ENCODE measurements at regions not wholly inside any gene's neighbourhood (a gene's known extent, or its start where the extent isn't known, plus 50 kb on each side); places are given as distances from the start of the nearest gene placed in this dataset. TPM values are rescaled to one million over a fixed set of nuclear protein-coding genes. Genes with fewer than 3 reads are reported as not detected.

- Histone ChIP-seq H3K9ac (ENCODE audit: low read length) (no peak overlapping the region), H3K4me2 (ENCODE audit: low read length) (no peak overlapping the region), H2AFZ (ENCODE audit: low read length) (no peak overlapping the region), H3K27me3 (ENCODE audit: low read length) (peaks cover 15% of the 10 kb centered on the region; the same call in 1 of the 2 replicates), H4K20me1 (ENCODE audit: low read length) (no peaks in the 10 kb centered on the region), H3K9me2 (replicated peaks; ENCODE audit: low read length) (no peaks in the 10 kb centered on the region), H3K4me1 (ENCODE audit: insufficient read depth, low read length) (no peaks in the 10 kb centered on the region), H3K36me3 (ENCODE audit: low read depth, low read length) (no peaks in the 10 kb centered on the region), H3K27ac (ENCODE audit: low read length) (no peak overlapping the region), H3F3A (ENCODE audit: low read length, unreplicated experiment) (no peaks in the 10 kb centered on the region), H3K9me3 (ENCODE audit: low read length) (peaks cover 10% of the 10 kb centered on the region; the same call in 1 of the 2 replicates), H3K79me2 (ENCODE audit: low read length) (no peaks in the 10 kb centered on the region), H3K4me3 (ENCODE audit: low read length) (no peak overlapping the region)
- no TSS peak for BruUV-seq (replicated peaks)
- ATAC-seq (no peak), DNase-seq (no peak)
- POLR2A ChIA-PET (ENCODE audit: unreplicated experiment) = no interaction called here
- intact Hi-C loops (cut with micrococcal nuclease) = no loop called here
- CTCF ChIA-PET = no interaction called here
- TF ChIP-seq EZH2phosphoT487 (IDR thresholded peaks at IDR 0.05; ENCODE audit: borderline replicate concordance, low read length) = no peak
- no peak for TF ChIP-seq EZH2 (IDR thresholded peaks at IDR 0.05; ENCODE audit: low read length, unreplicated experiment)
- no peak for TF ChIP-seq CTCF (conservative IDR thresholded peaks at IDR 0.05; ENCODE audit: low read depth, low read length)
Measured at GRCh38 chr20:61192337-61192950, 59.6 kb upstream of the CDH4 start.

GRCh38 chr20:61193164-61193563, 58.9 kb upstream of the CDH4 start:
- intact Hi-C loops (cut with micrococcal nuclease) = no loop called here
- no peaks in the 10 kb centered on the region for H4K20me1 ChIP-seq (ENCODE audit: low read length)
- no TSS peak for BruUV-seq (replicated peaks)
- peaks cover 15% of the 10 kb centered on the region; the same call in 1 of the 2 replicates for H3K27me3 ChIP-seq (ENCODE audit: low read length)
- H3K79me2 ChIP-seq (ENCODE audit: low read length) = no peaks in the 10 kb centered on the region
- H3K9me3 ChIP-seq (ENCODE audit: low read length) = peaks cover 10% of the 10 kb centered on the region; the same call in 1 of the 2 replicates
- no peak overlapping the region for H3K4me2 ChIP-seq (ENCODE audit: low read length)
- POLR2A ChIA-PET (ENCODE audit: unreplicated experiment) = no interaction called here
- no peak overlapping the region for H3K27ac ChIP-seq (ENCODE audit: low read length)
- H3K9me2 ChIP-seq (replicated peaks; ENCODE audit: low read length) = no peaks in the 10 kb centered on the region
- no peak overlapping the region for H3K9ac ChIP-seq (ENCODE audit: low read length)
- CTCF ChIA-PET = no interaction called here
- H3K4me3 ChIP-seq (ENCODE audit: low read length) = no peak overlapping the region
- TF ChIP-seq CTCF (conservative IDR thresholded peaks at IDR 0.05; ENCODE audit: low read depth, low read length) (no peak), EZH2phosphoT487 (IDR thresholded peaks at IDR 0.05; ENCODE audit: borderline replicate concordance, low read length) (no peak), EZH2 (IDR thresholded peaks at IDR 0.05; ENCODE audit: low read length, unreplicated experiment) (no peak)
- no peaks in the 10 kb centered on the region for H3F3A ChIP-seq (ENCODE audit: low read length, unreplicated experiment)
- H2AFZ ChIP-seq (ENCODE audit: low read length) = no peak overlapping the region
- ATAC-seq (no peak), DNase-seq (no peak)
- H3K36me3 ChIP-seq (ENCODE audit: low read depth, low read length) = no peaks in the 10 kb centered on the region
- H3K4me1 ChIP-seq (ENCODE audit: insufficient read depth, low read length) = no peaks in the 10 kb centered on the region

Small RNAs in the stretch of these regions (microRNA-seq; reads per million reads assigned to microRNA genes)
- gene MIR4533 (ENCODE audit: unreplicated experiment) = not detected
- gene MIR548AG2 (ENCODE audit: unreplicated experiment) = not detected
- gene MIR646 (ENCODE audit: unreplicated experiment) = not detected
